Calu3 (cell line): ENCODE measurements at regions not wholly inside any gene's neighbourhood (a gene's known extent, or its start where the extent isn't known, plus 50 kb on each side); places are given as distances from the start of the nearest gene placed in this dataset.

Experiments
- BruUV-seq: library from RNA; stranded (reverse); fragments of 400-500 nt; replicated peaks from 2 replicates; lab custom pipeline; 2021; lab: Mats Ljungman, UMichigan
- CTCF ChIA-PET: fragments of 300-600 bp; sonication (Branson Sonifier 250); formaldehyde crosslinking; loops from one replicate; lab custom pipeline; 2022; ENCODE audit warnings: antibody characterized with exemption; lab: Charles Lee
- DNase-seq: peaks from one replicate; pipeline ENCODE4 v3.0.0; 2022
- H3K27ac Mint-ChIP-seq: one replicate; pipeline ENCODE4 v1.8.0; 2022; ENCODE audit warnings: mixed read lengths; ENCODE audit not compliant: unreplicated experiment
- H3K27me3 Mint-ChIP-seq: one replicate; pipeline ENCODE4 v1.8.0; 2022; ENCODE audit warnings: mixed read lengths; ENCODE audit not compliant: unreplicated experiment
- H3K36me3 Mint-ChIP-seq: one replicate; pipeline ENCODE4 v1.8.0; 2022; ENCODE audit warnings: mild to moderate bottlenecking, moderate library complexity, mixed read lengths; ENCODE audit not compliant: insufficient read depth, unreplicated experiment
- H3K4me1 Mint-ChIP-seq: one replicate; pipeline ENCODE4 v1.8.0; 2022; ENCODE audit warnings: mild to moderate bottlenecking, low read depth, mixed read lengths; ENCODE audit not compliant: unreplicated experiment
- H3K4me3 Mint-ChIP-seq: one replicate; pipeline ENCODE4 v1.8.0; 2022; ENCODE audit warnings: mild to moderate bottlenecking, low read depth, moderate library complexity, mixed read lengths; ENCODE audit not compliant: unreplicated experiment
- H3K9me3 Mint-ChIP-seq: one replicate; pipeline ENCODE4 v1.8.0; 2022; ENCODE audit warnings: low read depth, mixed read lengths; ENCODE audit not compliant: unreplicated experiment
- intact Hi-C: fragments of 100-400 bp; cut with micrococcal nuclease; formaldehyde crosslinking; loops from one replicate; pipeline ENCODE4 v1.10.0; 2022; ENCODE audit not compliant: unreplicated experiment
- TF ChIP-seq, protein P1 (sequence below): fragments of 200-600 bp; IDR thresholded peaks from one replicate; pipeline ENCODE4 v1.8.0; 2022; ENCODE audit warnings: antibody characterized with exemption; ENCODE audit not compliant: unreplicated experiment

- CTCF ChIA-PET, result no interaction called here
- Mint-ChIP-seq H3K27ac (no peak overlapping the region), H3K36me3 (no peaks in the 10 kb centered on the region), H3K4me1 (no peaks in the 10 kb centered on the region), H3K27me3 (peaks cover 53% of the 10 kb centered on the region), H3K9me3 (peaks cover 9% of the 10 kb centered on the region), H3K4me3 (no peak overlapping the region)
- no TSS peak for BruUV-seq
- DNase-seq, result no peak
- TF ChIP-seq, protein P1, sequence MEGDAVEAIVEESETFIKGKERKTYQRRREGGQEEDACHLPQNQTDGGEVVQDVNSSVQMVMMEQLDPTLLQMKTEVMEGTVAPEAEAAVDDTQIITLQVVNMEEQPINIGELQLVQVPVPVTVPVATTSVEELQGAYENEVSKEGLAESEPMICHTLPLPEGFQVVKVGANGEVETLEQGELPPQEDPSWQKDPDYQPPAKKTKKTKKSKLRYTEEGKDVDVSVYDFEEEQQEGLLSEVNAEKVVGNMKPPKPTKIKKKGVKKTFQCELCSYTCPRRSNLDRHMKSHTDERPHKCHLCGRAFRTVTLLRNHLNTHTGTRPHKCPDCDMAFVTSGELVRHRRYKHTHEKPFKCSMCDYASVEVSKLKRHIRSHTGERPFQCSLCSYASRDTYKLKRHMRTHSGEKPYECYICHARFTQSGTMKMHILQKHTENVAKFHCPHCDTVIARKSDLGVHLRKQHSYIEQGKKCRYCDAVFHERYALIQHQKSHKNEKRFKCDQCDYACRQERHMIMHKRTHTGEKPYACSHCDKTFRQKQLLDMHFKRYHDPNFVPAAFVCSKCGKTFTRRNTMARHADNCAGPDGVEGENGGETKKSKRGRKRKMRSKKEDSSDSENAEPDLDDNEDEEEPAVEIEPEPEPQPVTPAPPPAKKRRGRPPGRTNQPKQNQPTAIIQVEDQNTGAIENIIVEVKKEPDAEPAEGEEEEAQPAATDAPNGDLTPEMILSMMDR, result no peak
- intact Hi-C loops, result no loop called here
Measured at GRCh38 chr4:3715855-3716630, 50.1 kb upstream of the ADRA2C start.

DNA sequence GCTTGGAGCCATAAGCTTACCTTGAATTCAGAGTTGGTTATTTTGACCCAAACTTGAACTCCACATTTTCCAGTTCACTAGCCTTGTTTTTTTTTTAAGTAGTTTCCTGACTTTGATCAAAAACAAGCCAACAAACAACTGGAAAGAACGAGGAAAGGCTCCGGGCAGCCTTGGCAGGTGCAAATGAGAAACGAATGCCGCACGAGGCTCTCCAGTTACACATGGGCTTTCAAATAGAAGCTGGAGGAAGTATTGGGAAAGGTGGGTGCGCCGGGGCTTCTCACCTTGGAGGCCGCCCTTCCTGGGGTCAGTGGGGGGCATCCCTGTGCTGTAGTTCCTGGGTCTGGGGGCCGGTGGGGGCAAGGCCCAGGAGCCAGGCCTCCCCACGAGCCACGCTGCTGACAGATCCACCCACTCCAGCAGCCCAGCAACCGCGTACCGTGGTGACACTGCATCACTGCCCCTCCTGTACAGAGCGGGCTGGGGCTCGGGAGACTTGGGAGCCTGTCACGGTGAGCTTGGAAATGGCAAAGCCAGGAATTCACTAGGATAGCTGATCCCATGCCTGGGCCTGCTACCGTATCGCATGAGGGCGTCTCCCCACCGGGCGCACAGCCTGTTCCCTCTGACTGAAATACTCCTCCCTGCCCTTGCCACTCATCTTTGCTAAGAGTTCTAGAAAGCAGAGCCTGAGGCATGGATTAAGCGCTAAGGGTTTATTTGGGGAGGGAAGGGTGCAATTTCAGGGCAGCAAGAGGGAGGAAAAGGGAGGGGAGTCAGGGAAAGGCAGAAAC lies 50.9 kb upstream of the ADRA2C start:
- CTCF ChIA-PET, result no interaction called here
- Mint-ChIP-seq H3K4me3 (no peak overlapping the region), H3K27ac (no peak overlapping the region), H3K4me1 (no peaks in the 10 kb centered on the region), H3K9me3 (peaks cover 9% of the 10 kb centered on the region), H3K36me3 (no peaks in the 10 kb centered on the region), H3K27me3 (peaks cover 45% of the 10 kb centered on the region)
- TF ChIP-seq, protein P1, result no peak
- BruUV-seq, result no TSS peak
- no peak for DNase-seq
- intact Hi-C loops, result no loop called here

DNA sequence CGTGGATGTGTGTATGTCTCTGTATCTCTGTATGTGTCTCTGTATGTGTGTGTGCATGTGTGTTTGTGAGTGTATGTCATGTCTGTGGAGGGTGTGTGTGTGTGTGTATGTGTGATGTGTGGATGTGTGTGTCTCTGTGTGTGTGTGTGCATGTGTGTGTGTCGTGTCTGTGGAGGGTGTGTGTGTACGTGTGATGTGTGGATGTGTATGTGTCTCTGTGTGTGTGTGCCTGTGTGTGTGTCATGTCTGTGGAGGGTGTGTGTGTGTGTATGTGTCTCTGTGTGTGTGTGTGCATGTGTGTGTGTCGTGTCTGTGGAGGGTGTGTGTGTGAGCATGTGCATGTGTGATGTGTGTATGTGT lies 51.6 kb upstream of the ADRA2C start:
- no TSS peak for BruUV-seq
- CTCF ChIA-PET, result no interaction called here
- no peak overlapping the region for H3K27ac Mint-ChIP-seq
- TF ChIP-seq, protein P1, result no peak
- H3K36me3 Mint-ChIP-seq, result no peaks in the 10 kb centered on the region
- no peaks in the 10 kb centered on the region for H3K4me1 Mint-ChIP-seq
- H3K27me3 Mint-ChIP-seq, result peaks cover 41% of the 10 kb centered on the region
- DNase-seq, result no peak
- no peak overlapping the region for H3K4me3 Mint-ChIP-seq
- H3K9me3 Mint-ChIP-seq, result peaks cover 9% of the 10 kb centered on the region
- intact Hi-C loops, result no loop called here

DNA sequence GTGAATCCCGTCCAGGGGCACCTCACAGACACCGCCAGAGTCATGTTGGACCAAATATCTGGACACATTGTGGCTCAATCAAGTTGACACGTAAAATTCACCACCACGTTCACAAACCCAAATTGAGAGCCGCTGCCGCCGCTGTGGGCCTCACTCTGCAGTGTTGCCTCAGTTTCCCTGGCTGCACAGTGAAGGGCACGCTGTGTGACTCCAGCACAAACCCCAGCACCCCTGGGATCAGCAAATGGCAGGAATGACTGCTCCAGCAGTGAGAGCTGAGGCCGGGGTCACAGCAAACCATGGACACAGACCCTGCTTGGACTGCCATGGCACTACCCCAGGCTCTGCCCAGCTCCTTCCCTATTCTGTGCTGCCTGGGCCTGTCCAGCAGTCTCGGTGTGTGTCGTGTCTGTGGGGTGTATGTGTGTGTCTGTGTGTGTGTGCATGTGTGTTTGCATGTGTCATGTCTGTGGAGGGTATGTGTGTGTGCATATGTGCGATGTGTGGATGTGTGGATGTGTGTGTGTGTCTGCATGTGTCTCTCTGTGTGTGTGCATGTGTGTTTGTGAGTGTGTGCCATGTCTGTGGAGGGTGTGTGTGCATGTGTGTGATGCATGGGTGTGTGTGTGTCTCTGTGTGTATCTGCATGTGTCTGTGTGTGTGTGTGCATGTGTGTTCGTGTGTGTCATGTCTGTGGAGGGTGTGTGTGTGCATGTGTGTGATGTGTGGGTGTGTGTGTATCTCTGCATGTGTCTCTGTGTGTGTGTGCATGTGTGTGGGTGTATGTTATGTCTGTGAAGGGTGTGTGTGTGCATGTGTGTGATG lies 52.2 kb upstream of the ADRA2C start:
- no TSS peak for BruUV-seq
- peaks cover 41% of the 10 kb centered on the region for H3K27me3 Mint-ChIP-seq
- peaks cover 8% of the 10 kb centered on the region for H3K9me3 Mint-ChIP-seq
- H3K4me3 Mint-ChIP-seq, result no peak overlapping the region
- TF ChIP-seq, protein P1, result no peak
- intact Hi-C loops, result no loop called here
- no peaks in the 10 kb centered on the region for H3K4me1 Mint-ChIP-seq
- CTCF ChIA-PET, result no interaction called here
- DNase-seq, result no peak
- H3K27ac Mint-ChIP-seq, result no peak overlapping the region
- no peaks in the 10 kb centered on the region for H3K36me3 Mint-ChIP-seq
